ENCODE measurements at regions not wholly inside any gene's neighbourhood (a gene's known extent, or its start where the extent isn't known, plus 50 kb on each side); places are given as distances from the start of the nearest gene placed in this dataset.

GRCh38 chr1:193552274-193552673, 365.9 kb upstream of the B3GALT2 start:
- intact Hi-C loops (cut with DNase I), result no loop called here
- FAIRE-seq, result no peak

GRCh38 chr1:193549081-193549480, 362.7 kb upstream of the B3GALT2 start:
- no peak overlapping the region for H3K4me3 ChIP-seq (ENCODE audit: low read length in 3 of 3)
- no peaks in the 10 kb centered on the region for H3K9me3 ChIP-seq (ENCODE audit: control insufficient read depth in 2 of 3, insufficient read depth in 1 of 3, low read length in 3 of 3)
- no peaks in the 10 kb centered on the region for H3K4me1 ChIP-seq (ENCODE audit: control insufficient read depth in 2 of 3, insufficient read depth in 2 of 3, low read depth in 1 of 3, low read length in 3 of 3)
- no peaks in the 10 kb centered on the region for H3K27me3 ChIP-seq (ENCODE audit: control insufficient read depth, insufficient read depth, low read length)
- H3K9ac ChIP-seq (ENCODE audit: low read length in 3 of 3), result no peak overlapping the region
- H3K27ac ChIP-seq (ENCODE audit: low read depth in 2 of 2, low read length in 2 of 2), result no peak overlapping the region
- no peak for FAIRE-seq
- intact Hi-C loops (cut with DNase I), result no loop called here
- no peak for TF ChIP-seq CTCF (IDR thresholded peaks at IDR 0.05; ENCODE audit: borderline replicate concordance, extremely low read depth, insufficient read depth)
- DNase-seq, result no peak
- H3K36me3 ChIP-seq (ENCODE audit: control insufficient read depth in 2 of 3, insufficient read depth in 3 of 3, low read length in 3 of 3), result no peaks in the 10 kb centered on the region

More at GRCh38 chr1:193552274-193552673, 365.9 kb upstream of the B3GALT2 start:
- H3K36me3 ChIP-seq (ENCODE audit: control insufficient read depth in 2 of 3, insufficient read depth in 3 of 3, low read length in 3 of 3), result no peaks in the 10 kb centered on the region
- no peak overlapping the region for H3K4me3 ChIP-seq (ENCODE audit: low read length in 3 of 3)
- no peak for DNase-seq
- H3K9ac ChIP-seq (ENCODE audit: low read length in 3 of 3), result no peak overlapping the region
- no peak overlapping the region for H3K27ac ChIP-seq (ENCODE audit: low read depth in 2 of 2, low read length in 2 of 2)
- H3K4me1 ChIP-seq (ENCODE audit: control insufficient read depth in 2 of 3, insufficient read depth in 2 of 3, low read depth in 1 of 3, low read length in 3 of 3), result no peaks in the 10 kb centered on the region
- no peaks in the 10 kb centered on the region for H3K9me3 ChIP-seq (ENCODE audit: control insufficient read depth in 2 of 3, insufficient read depth in 1 of 3, low read length in 3 of 3)
- no peaks in the 10 kb centered on the region for H3K27me3 ChIP-seq (ENCODE audit: control insufficient read depth, insufficient read depth, low read length)
- TF ChIP-seq CTCF (IDR thresholded peaks at IDR 0.05; ENCODE audit: borderline replicate concordance, extremely low read depth, insufficient read depth), result no peak

GRCh38 chr1:193545171-193545570, 358.8 kb upstream of the B3GALT2 start:
- FAIRE-seq, result no peak
- no peaks in the 10 kb centered on the region for H3K36me3 ChIP-seq (ENCODE audit: control insufficient read depth in 2 of 3, insufficient read depth in 3 of 3, low read length in 3 of 3)
- TF ChIP-seq CTCF (IDR thresholded peaks at IDR 0.05; ENCODE audit: borderline replicate concordance, extremely low read depth, insufficient read depth), result no peak
- no peak overlapping the region for H3K4me3 ChIP-seq (ENCODE audit: low read length in 3 of 3)
- DNase-seq, result no peak
- H3K9ac ChIP-seq (ENCODE audit: low read length in 3 of 3), result no peak overlapping the region
- H3K27me3 ChIP-seq (ENCODE audit: control insufficient read depth, insufficient read depth, low read length), result no peaks in the 10 kb centered on the region
- H3K9me3 ChIP-seq (ENCODE audit: control insufficient read depth in 2 of 3, insufficient read depth in 1 of 3, low read length in 3 of 3), result no peaks in the 10 kb centered on the region
- intact Hi-C loops (cut with DNase I), result no loop called here
- H3K4me1 ChIP-seq (ENCODE audit: control insufficient read depth in 2 of 3, insufficient read depth in 2 of 3, low read depth in 1 of 3, low read length in 3 of 3), result no peaks in the 10 kb centered on the region
- H3K27ac ChIP-seq (ENCODE audit: low read depth in 2 of 2, low read length in 2 of 2), result no peak overlapping the region

GRCh38 chr1:193543259-193543658, 356.8 kb upstream of the B3GALT2 start:
- Histone ChIP-seq H3K9ac (ENCODE audit: low read length in 3 of 3) (no peak overlapping the region), H3K27me3 (ENCODE audit: control insufficient read depth, insufficient read depth, low read length) (no peaks in the 10 kb centered on the region), H3K36me3 (ENCODE audit: control insufficient read depth in 2 of 3, insufficient read depth in 3 of 3, low read length in 3 of 3) (no peaks in the 10 kb centered on the region), H3K4me1 (ENCODE audit: control insufficient read depth in 2 of 3, insufficient read depth in 2 of 3, low read depth in 1 of 3, low read length in 3 of 3) (no peaks in the 10 kb centered on the region), H3K27ac (ENCODE audit: low read depth in 2 of 2, low read length in 2 of 2) (no peak overlapping the region), H3K9me3 (ENCODE audit: control insufficient read depth in 2 of 3, insufficient read depth in 1 of 3, low read length in 3 of 3) (no peaks in the 10 kb centered on the region), H3K4me3 (ENCODE audit: low read length in 3 of 3) (no peak overlapping the region)
- FAIRE-seq, result no peak
- TF ChIP-seq CTCF (IDR thresholded peaks at IDR 0.05; ENCODE audit: borderline replicate concordance, extremely low read depth, insufficient read depth), result no peak
- DNase-seq, result no peak
- intact Hi-C loops (cut with DNase I), result no loop called here

Measured in kidney (tissue), 13 donors.